Type B pancreatic cell (in vitro differentiated cells): ENCODE measurements at regions not wholly inside any gene's neighbourhood (a gene's known extent, or its start where the extent isn't known, plus 50 kb on each side); places are given as distances from the start of the nearest gene placed in this dataset.
A peak's percentile ranks its signal among the peaks of the same experiment; 100 is the strongest.

Experiments used
- DNase-seq: peaks from one replicate; pipeline ENCODE4 v3.0.0; 2021; ENCODE audit warnings: mixed read lengths; ENCODE audit not compliant: unreplicated experiment; ENCODE audit errors: extremely low spot score
- H3K27ac Mint-ChIP-seq: 2 replicates; pipeline ENCODE4 v1.8.0; 2021; ENCODE audit warnings: mild to moderate bottlenecking, mixed read lengths
- H3K27me3 Mint-ChIP-seq: 2 replicates; pipeline ENCODE4 v1.8.0; 2021; ENCODE audit warnings: mixed read lengths
- H3K36me3 Mint-ChIP-seq: 2 replicates; pipeline ENCODE4 v1.8.0; 2021; ENCODE audit warnings: mixed read lengths
- H3K4me1 Mint-ChIP-seq: one replicate; pipeline ENCODE4 v1.8.0; 2021; ENCODE audit warnings: mixed read lengths; ENCODE audit not compliant: unreplicated experiment
- H3K4me3 Mint-ChIP-seq: 2 replicates; pipeline ENCODE4 v1.8.0; 2021; ENCODE audit warnings: mild to moderate bottlenecking, mixed read lengths
- H3K9me3 Mint-ChIP-seq: 2 replicates; pipeline ENCODE4 v1.8.0; 2021; ENCODE audit warnings: mixed read lengths
- CTCF ChIP-seq: fragments of 200-600 bp; sonication (generic); conservative IDR thresholded peaks from 2 replicates; pipeline ENCODE4 v1.5.0; 2021; ENCODE audit warnings: antibody characterized with exemption, mild to moderate bottlenecking

- Mint-ChIP-seq H3K4me1 (peaks cover 23% of the 10 kb centered on the region), H3K4me3 (no peak overlapping the region), H3K9me3 (no peaks in the 10 kb centered on the region), H3K27me3 (no peaks in the 10 kb centered on the region), H3K36me3 (no peaks in the 10 kb centered on the region), H3K27ac (no peak overlapping the region)
- no peak for TF ChIP-seq CTCF
- DNase-seq = no peak
Observed at GRCh38 chr5:56419667-56420066, 186.5 kb upstream of the ANKRD55 start.

- H3K4me3 Mint-ChIP-seq = no peak overlapping the region
- no peaks in the 10 kb centered on the region for H3K27me3 Mint-ChIP-seq
- H3K9me3 Mint-ChIP-seq = no peaks in the 10 kb centered on the region
- DNase-seq = no peak
- peaks cover 29% of the 10 kb centered on the region for H3K4me1 Mint-ChIP-seq
- no peaks in the 10 kb centered on the region for H3K36me3 Mint-ChIP-seq
- no peak for TF ChIP-seq CTCF
- peak overlapping the region; percentile 41 for H3K27ac Mint-ChIP-seq
Observed at GRCh38 chr5:56415356-56415765, 182.2 kb upstream of the ANKRD55 start.

GRCh38 chr5:56414066-56414465 lies 180.9 kb upstream of the ANKRD55 start:
- H3K36me3 Mint-ChIP-seq = no peaks in the 10 kb centered on the region
- H3K4me1 Mint-ChIP-seq = peaks cover 36% of the 10 kb centered on the region
- no peak overlapping the region for H3K27ac Mint-ChIP-seq
- no peaks in the 10 kb centered on the region for H3K27me3 Mint-ChIP-seq
- H3K4me3 Mint-ChIP-seq = no peak overlapping the region
- no peaks in the 10 kb centered on the region for H3K9me3 Mint-ChIP-seq
- no peak for DNase-seq
- TF ChIP-seq CTCF = no peak

GRCh38 chr5:56413546-56413945 lies 180.4 kb upstream of the ANKRD55 start:
- no peaks in the 10 kb centered on the region for H3K9me3 Mint-ChIP-seq
- H3K4me1 Mint-ChIP-seq = peaks cover 36% of the 10 kb centered on the region
- H3K36me3 Mint-ChIP-seq = no peaks in the 10 kb centered on the region
- no peaks in the 10 kb centered on the region for H3K27me3 Mint-ChIP-seq
- no peak for TF ChIP-seq CTCF
- H3K27ac Mint-ChIP-seq = no peak overlapping the region
- no peak for DNase-seq
- no peak overlapping the region for H3K4me3 Mint-ChIP-seq

- Mint-ChIP-seq H3K4me3 (no peak overlapping the region), H3K9me3 (no peaks in the 10 kb centered on the region), H3K27me3 (no peaks in the 10 kb centered on the region), H3K4me1 (peaks cover 36% of the 10 kb centered on the region), H3K27ac (no peak overlapping the region), H3K36me3 (no peaks in the 10 kb centered on the region)
- no peak for DNase-seq
- no peak for TF ChIP-seq CTCF
Observed at GRCh38 chr5:56412601-56413379, 179.7 kb upstream of the ANKRD55 start.
